GM21528 (cell line): ENCODE measurements at regions not wholly inside any gene's neighbourhood (a gene's known extent, or its start where the extent isn't known, plus 50 kb on each side); places are given as distances from the start of the nearest gene placed in this dataset.

ENCODE experiments used
- ATAC-seq: cut with Tn5 transposase; IDR thresholded peaks from one replicate; pipeline ENCODE4 v1.9.1; 2021; ENCODE audit warnings: mild to moderate bottlenecking, moderate library complexity; ENCODE audit not compliant: unreplicated experiment, low FRiP score

- ATAC-seq = no peak
Observed at GRCh38 chr14:61891810-61892209, 129.6 kb downstream of the SNAPC1 start.

DNA sequence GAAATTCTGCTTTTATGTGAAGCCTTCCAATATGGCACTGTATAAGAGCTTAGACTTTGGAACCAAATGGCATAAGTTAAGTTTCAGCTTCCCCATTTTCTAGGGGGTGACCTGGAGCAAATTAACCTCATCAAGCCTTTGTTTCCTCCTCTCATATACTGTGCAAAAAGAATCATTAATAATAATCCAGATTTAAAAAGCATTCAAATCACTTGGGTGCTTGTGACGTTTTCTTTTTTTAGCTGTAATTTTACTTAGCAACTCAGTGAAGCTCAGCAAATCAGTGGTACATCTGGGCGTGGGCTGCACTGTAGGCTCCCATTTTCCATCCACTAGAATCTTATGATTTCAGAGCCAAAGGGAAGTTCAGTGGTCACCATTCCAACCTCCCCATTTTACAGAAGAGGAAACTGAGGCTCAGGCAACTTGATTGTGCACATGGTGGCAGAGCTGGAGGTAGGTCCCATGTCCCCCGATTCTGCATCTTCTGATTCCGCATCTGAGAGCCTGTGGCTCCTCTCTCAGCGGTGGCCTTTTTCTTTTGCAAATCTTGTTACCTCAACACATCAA lies 131.2 kb downstream of the SNAPC1 start:
- ATAC-seq = no peak

DNA sequence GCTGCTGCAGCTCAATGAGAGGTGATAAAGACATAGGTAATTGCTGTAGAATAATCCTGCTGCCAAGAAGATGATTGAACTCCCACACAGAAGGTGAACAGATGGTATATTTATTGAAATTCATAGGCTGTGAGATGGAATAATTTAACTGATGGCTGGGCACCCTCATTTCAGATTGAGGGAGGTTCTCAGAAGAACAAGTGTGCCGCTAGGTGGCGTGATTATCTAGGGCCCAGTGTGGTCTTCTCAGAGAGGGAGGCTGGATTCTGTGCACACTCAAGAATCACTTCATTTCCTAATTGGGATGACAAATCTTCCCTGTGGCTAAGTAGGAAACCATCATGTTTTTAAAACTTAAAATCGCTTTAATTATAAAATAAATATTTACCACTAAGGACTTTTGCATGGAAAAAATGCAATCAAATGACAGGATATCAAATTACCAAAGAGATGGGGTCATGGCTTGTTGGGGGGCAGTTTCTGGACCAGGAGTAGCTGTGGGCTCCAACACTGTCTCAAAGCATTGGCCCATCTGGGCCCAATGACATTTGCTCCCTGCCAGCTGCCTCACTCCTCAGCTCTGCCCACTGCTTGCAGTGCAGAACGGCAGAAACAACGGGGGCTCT lies 132.3 kb downstream of the SNAPC1 start:
- ATAC-seq = no peak

DNA sequence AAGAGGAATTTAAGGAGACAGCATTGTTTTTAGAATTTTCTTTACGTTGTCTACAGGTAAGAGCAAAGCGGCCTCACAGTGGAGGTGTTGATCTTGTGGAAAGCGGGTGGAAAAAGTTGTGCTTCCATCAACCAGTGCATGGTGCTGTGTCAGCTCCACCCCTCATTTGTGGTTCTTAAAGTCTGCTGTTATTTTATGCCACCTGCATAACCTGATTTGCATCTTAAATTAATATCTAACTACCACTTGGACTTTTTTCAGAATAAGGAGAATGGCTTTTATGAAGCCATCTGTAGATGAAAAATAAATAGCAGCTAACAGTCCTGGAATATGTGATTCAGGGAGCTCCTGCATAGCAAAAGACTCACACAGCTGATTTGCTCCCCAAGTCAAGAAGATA lies 135.1 kb downstream of the SNAPC1 start:
- no peak for ATAC-seq

GRCh38 chr14:61898568-61898967 lies 136.3 kb downstream of the SNAPC1 start:
- no peak for ATAC-seq

- ATAC-seq = no peak
Observed at GRCh38 chr14:61899497-61899896, 137.3 kb downstream of the SNAPC1 start.

DNA sequence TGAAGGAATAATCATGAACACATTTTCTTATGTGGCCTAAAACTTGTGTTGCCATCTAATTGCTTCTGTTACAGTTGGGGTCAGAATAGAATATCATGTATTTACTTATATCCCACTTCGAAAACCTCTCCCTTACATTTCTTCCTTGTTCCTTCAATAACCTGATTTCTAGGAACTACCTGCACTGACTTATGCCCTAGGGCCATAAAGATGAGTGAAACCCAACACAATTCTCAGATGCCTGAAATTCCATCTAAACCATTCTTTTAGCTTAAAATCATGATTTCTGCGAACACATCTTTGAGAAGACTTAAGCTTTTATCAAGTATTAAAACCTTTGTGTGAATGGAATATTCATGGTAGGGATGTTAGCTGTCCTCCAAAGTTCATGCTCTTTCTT lies 142.7 kb downstream of the SNAPC1 start:
- ATAC-seq = no peak

GRCh38 chr14:61911574-61911973 lies 149.4 kb downstream of the SNAPC1 start:
- no peak for ATAC-seq

DNA sequence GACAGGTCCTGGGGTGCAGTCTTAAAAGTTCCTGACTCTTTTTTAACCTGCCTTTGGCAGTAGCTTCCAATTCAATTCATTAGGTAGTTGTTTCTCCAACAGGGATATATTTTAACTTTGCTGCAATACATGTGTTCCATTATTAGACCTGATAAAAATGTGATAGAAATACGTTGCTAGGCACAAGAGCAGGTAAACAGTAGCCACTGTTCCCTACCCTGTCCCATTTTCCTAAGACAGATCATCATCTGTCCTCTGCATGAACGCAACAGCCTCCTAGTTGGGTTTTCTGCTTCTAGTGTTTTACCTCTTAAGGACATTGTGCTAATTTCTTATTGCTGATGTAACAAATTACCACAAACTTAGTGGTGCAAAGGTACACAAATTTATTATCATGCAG lies 156.8 kb downstream of the SNAPC1 start:
- no peak for ATAC-seq

DNA sequence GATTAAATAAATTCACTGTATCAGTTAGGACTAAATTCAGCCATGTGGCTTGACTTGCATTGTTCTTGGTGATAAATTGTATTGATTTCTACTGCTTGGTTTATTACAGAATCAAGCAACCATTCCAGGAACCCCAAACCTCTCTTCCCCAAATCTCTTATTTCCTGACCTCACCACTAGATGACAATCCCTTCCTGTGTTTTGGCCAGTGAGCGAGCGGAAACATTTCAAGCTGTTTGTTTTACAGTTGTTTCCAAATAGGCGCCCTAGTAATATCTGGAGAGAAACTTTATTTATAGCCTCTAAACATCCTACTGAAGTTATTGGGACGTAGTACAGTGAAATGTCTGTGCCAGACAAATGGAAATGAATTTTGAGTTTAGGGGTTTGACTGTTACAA lies 161.1 kb downstream of the SNAPC1 start:
- ATAC-seq = no peak

GRCh38 chr14:61925043-61925442 lies 162.8 kb downstream of the SNAPC1 start:
- ATAC-seq = no peak

GRCh38 chr14:61925732-61926435 lies 163.7 kb downstream of the SNAPC1 start:
- ATAC-seq = no peak

DNA sequence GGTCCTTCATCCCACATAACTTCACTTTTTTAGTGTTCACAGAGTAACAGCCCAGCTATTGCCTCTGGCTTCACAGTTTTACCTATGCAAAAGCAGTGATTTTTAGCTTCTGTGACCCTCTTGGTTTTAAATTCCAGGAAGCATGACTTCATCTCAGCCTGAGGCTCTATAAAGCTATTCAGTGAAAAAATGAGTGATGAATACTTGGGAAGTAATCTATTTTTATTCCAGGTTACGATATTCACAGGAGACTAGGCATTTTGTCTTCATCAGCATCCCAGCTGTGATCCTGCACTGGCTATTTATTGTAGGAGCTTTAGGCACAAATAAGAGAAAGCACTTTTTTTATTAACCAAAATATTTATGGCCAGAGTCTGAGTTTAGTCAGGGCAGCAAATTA lies 164.8 kb downstream of the SNAPC1 start:
- no peak for ATAC-seq

DNA sequence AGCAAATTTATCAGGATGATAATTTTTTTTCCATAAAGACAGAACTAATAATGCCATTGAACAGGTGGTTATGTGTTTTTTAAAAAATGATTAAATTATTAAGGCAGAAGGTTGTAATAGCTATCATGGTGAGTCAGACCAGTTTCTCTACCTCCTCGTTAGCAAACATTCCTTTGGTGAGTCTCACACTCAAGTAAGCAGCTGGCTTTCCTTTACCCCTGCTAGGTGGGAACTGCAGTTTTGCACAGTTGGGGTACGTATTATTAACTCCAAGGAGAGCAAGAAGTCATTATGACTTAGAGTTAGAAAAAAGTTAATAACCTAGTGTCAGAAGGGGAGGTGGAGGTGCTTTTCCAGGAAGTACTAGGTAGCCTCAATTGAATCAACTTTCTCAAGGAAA lies 165.3 kb downstream of the SNAPC1 start:
- ATAC-seq = no peak

DNA sequence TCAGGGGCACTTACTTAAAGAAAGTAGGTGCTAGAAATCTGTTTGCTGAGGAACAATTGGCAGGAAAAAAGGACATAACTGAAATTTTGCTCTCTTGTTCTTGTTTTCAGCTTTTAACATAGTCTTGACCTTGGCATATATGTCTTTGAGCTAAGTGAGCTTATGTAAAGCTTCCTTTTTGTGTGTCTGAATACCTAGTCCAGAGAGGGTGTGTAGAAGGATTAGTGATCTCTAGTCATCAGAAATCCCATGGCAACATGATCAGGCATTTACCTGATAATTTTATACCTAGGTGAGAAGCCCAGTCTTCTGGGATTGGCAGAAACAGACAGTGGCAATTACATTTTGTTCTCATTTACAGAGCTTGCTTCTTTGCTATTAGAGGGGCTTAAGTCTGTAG lies 166.1 kb downstream of the SNAPC1 start:
- ATAC-seq = no peak

DNA sequence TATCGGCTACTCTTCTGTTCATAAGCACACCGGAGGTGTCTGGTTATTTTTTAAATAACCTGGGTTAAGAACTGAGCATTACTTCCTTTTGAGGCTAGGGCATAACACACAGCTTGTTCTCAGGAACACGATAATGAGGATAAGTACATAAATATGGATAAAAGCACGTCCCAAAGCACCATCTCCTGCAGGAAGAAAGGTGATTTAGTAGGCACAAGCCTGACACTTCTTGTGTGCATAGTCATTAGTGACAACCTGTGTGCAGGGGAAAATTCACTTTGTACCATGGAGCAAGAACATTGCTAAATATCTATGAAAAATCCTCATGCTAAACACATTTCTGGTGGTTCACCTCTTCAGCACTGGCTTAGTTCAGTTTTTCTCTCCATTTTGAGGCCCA lies 166.5 kb downstream of the SNAPC1 start:
- no peak for ATAC-seq

DNA sequence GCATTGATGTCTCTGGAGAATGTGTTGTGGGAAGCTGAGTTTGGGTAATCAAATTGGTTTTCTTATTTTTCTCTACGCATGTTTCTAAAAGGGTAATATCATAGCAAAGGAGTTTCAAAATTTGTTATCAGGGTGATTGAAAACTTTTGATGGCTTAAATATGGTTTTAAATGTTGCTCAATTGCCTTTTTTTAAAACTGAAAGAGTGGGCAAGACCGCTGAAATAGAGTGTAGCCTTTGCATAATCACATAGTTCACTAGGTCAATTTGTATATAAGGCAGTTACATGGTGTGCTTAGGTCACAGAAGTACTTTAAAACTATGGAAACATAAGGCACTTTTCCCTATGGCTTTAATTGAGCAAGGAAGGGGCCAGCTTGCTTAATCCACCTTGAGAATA lies 167.4 kb downstream of the SNAPC1 start:
- ATAC-seq = no peak

- no peak for ATAC-seq
Observed at GRCh38 chr14:61930101-61930857, 168.1 kb downstream of the SNAPC1 start.

DNA sequence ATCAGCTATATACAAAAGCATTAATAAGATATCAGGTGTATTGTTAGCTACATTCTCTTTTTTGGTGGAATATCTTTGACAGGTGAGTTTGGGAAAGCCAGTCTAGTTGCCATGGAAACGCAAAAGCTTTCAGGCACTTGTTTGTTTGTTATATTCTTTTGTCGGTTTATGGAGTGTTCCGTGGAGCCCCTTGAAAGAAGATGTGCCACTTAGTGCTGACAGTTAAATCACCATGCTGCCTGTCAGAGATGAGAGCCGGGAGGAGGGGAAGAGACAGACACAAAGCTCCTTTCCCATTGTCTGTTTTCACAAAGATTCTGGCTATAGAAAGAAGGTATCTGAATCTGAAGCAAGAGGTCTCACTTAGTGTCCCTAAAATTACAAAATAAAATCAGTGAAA lies 170.8 kb downstream of the SNAPC1 start:
- ATAC-seq = no peak

DNA sequence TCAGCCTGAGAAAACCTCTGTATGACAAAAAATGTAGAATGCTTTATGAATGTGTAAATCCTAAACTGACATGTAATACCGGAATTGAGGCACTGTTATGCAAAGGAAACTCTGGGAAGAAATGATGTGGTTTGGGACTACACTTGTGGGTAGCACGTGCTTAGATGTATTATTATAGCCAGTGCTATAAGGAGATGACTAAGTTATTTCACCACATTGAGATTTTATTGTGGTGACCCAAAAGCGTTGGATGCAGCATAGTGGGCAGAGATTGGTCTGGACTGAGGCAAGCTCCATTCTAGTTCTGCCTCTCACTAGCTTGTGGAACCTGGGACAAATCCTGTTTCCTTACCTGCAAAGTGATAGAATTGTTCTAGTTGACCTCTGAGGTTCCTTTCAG lies 172.2 kb downstream of the SNAPC1 start:
- ATAC-seq = no peak

DNA sequence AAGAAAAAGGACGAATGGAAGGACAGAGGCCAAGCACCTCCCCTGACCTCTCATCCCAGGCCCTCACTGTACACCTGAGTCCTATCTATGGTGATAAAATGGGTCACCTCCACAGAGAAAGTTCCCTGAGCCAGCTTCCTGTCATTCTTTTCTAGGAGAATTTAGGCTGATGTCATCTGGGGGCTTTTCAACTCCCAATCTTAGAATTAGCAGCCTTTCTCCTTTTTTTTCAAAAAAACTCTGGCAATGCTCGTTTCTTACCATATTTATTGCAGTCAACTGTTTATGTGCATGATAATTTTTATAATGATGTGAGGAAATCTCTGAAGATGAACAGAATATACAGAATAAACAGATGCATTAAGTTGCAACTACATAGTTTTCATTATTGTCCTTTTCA lies 177.6 kb downstream of the SNAPC1 start:
- no peak for ATAC-seq
